ENCODE measurements at regions not wholly inside any gene's neighbourhood (a gene's known extent, or its start where the extent isn't known, plus 50 kb on each side); places are given as distances from the start of the nearest gene placed in this dataset.

DNA sequence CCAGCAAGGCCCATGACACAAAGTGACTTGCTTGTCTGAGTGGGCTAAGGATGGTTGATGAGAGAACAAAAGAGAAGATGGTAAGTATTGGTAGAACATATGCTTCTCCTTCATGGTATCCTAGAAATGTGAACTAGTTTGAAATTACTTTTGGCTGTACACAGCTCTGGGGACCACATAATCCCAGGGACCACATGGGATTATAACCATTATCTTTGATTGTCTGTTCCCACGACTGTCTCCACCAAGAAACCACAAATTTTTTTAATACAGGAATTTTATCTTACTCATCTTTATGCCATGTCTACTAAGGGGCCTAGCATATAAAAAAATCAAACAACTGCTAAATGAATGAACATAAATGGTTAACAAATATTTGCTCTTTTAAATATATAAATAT is 155.3 kb upstream of the PRICKLE2 start:
- FAIRE-seq (no peak), DNase-seq (no peak)
- Histone ChIP-seq H3K4me1 (ENCODE audit: control insufficient read depth in 2 of 3, insufficient read depth in 2 of 3, low read depth in 1 of 3, low read length in 3 of 3) (no peaks in the 10 kb centered on the region), H3K36me3 (ENCODE audit: control insufficient read depth in 2 of 3, insufficient read depth in 3 of 3, low read length in 3 of 3) (no peaks in the 10 kb centered on the region), H3K9me3 (ENCODE audit: control insufficient read depth in 2 of 3, insufficient read depth in 1 of 3, low read length in 3 of 3) (peaks cover 0 to 4% (median 2%) of the 10 kb centered on the region in 3 donors), H3K9ac (ENCODE audit: low read length in 3 of 3) (no peak overlapping the region), H3K4me3 (ENCODE audit: low read length in 3 of 3) (no peak overlapping the region), H3K27ac (ENCODE audit: low read depth in 2 of 2, low read length in 2 of 2) (no peak overlapping the region), H3K27me3 (ENCODE audit: control insufficient read depth, insufficient read depth, low read length) (no peaks in the 10 kb centered on the region)
- no peak for TF ChIP-seq CTCF (IDR thresholded peaks at IDR 0.05; ENCODE audit: borderline replicate concordance, extremely low read depth, insufficient read depth)
- intact Hi-C loops (cut with DNase I), result no loop called here

DNA sequence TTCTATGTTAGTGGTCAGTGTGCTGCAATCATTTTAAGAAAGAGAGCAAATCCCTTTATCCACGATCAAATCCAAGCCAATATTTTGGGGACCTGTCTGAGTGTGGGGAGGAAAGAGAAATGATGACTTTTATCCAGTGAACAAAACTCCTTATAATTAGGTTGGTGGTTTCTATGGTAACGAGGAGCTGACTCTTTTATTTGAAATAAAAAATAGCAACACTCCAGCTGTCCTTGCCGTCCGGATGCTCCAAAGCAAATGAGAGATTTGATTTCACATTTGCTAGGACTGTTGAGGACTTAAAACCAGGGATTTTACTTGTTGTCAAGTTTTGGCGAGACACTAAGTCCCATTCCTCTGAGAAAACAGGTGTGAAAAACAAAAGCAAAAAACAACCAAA is 154.0 kb upstream of the PRICKLE2 start:
- H3K27me3 ChIP-seq (ENCODE audit: control insufficient read depth, insufficient read depth, low read length), result no peaks in the 10 kb centered on the region
- intact Hi-C loops (cut with DNase I), result no loop called here
- H3K36me3 ChIP-seq (ENCODE audit: control insufficient read depth in 2 of 3, insufficient read depth in 3 of 3, low read length in 3 of 3), result no peaks in the 10 kb centered on the region
- no peak overlapping the region for H3K4me3 ChIP-seq (ENCODE audit: low read length in 3 of 3)
- no peak for TF ChIP-seq CTCF (IDR thresholded peaks at IDR 0.05; ENCODE audit: borderline replicate concordance, extremely low read depth, insufficient read depth)
- H3K9me3 ChIP-seq (ENCODE audit: control insufficient read depth in 2 of 3, insufficient read depth in 1 of 3, low read length in 3 of 3), result peaks cover 0 to 4% (median 3%) of the 10 kb centered on the region in 3 donors
- H3K4me1 ChIP-seq (ENCODE audit: control insufficient read depth in 2 of 3, insufficient read depth in 2 of 3, low read depth in 1 of 3, low read length in 3 of 3), result no peaks in the 10 kb centered on the region
- FAIRE-seq, result no peak
- no peak overlapping the region for H3K9ac ChIP-seq (ENCODE audit: low read length in 3 of 3)
- no peak overlapping the region for H3K27ac ChIP-seq (ENCODE audit: low read depth in 2 of 2, low read length in 2 of 2)
- DNase-seq, result peak in 1 of 5 donors; percentile 62

DNA sequence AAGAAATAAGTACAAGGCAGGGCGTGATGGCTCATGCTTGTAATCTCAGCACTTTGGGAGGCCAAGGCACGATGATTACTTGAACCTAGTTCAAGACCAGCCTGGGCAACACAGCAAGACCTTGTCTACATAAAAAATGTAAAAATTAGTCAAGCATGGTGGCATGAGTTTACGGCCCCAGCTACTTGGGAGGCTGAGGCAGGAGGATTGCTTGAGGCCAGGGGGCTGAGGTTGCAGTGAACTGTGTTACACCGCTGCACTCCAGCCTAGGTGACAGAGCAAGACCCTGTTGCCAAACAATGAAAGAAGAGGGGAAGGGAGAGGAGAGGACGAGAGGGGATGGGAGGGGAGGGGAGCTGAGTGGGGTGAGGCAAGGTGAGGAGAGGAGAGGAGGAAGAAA is 152.7 kb upstream of the PRICKLE2 start:
- no peak for TF ChIP-seq CTCF (IDR thresholded peaks at IDR 0.05; ENCODE audit: borderline replicate concordance, extremely low read depth, insufficient read depth)
- FAIRE-seq, result no peak
- H3K27ac ChIP-seq (ENCODE audit: low read depth in 2 of 2, low read length in 2 of 2), result no peak overlapping the region

DNA sequence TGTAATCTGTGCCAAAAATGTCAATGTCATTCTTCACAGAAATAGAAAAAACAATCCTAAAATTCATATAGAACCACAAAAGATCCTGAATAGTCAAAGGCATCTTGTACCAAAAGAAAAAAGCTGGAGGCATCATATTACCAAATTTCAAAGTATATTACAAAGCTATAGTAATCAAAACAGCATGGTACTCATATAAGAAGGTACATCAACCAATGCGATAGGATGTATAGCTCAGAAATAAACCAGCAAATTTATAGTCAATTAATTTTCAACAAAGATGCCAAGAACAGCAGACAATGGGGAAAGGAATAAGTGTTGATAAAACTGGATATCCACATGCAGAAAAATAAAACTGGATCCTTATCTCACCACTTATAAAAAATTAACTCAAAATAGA is 150.5 kb upstream of the PRICKLE2 start:
- Histone ChIP-seq H3K9ac (ENCODE audit: low read length in 3 of 3) (no peak overlapping the region), H3K9me3 (ENCODE audit: control insufficient read depth in 2 of 3, insufficient read depth in 1 of 3, low read length in 3 of 3) (peaks cover 0 to 4% (median 3%) of the 10 kb centered on the region in 3 donors), H3K27ac (ENCODE audit: low read depth in 2 of 2, low read length in 2 of 2) (no peak overlapping the region), H3K27me3 (ENCODE audit: control insufficient read depth, insufficient read depth, low read length) (no peaks in the 10 kb centered on the region), H3K4me3 (ENCODE audit: low read length in 3 of 3) (no peak overlapping the region), H3K4me1 (ENCODE audit: control insufficient read depth in 2 of 3, insufficient read depth in 2 of 3, low read depth in 1 of 3, low read length in 3 of 3) (no peaks in the 10 kb centered on the region), H3K36me3 (ENCODE audit: control insufficient read depth in 2 of 3, insufficient read depth in 3 of 3, low read length in 3 of 3) (no peaks in the 10 kb centered on the region)
- intact Hi-C loops (cut with DNase I), result no loop called here
- no peak for DNase-seq
- TF ChIP-seq CTCF (IDR thresholded peaks at IDR 0.05; ENCODE audit: borderline replicate concordance, extremely low read depth, insufficient read depth), result no peak
- FAIRE-seq, result no peak

More for the DNA sequence above, 152.7 kb upstream of the PRICKLE2 start:
- no peaks in the 10 kb centered on the region for H3K4me1 ChIP-seq (ENCODE audit: control insufficient read depth in 2 of 3, insufficient read depth in 2 of 3, low read depth in 1 of 3, low read length in 3 of 3)
- no peak overlapping the region for H3K4me3 ChIP-seq (ENCODE audit: low read length in 3 of 3)
- no peak for DNase-seq
- intact Hi-C loops (cut with DNase I), result no loop called here
- no peak overlapping the region for H3K9ac ChIP-seq (ENCODE audit: low read length in 3 of 3)
- H3K36me3 ChIP-seq (ENCODE audit: control insufficient read depth in 2 of 3, insufficient read depth in 3 of 3, low read length in 3 of 3), result no peaks in the 10 kb centered on the region
- H3K27me3 ChIP-seq (ENCODE audit: control insufficient read depth, insufficient read depth, low read length), result no peaks in the 10 kb centered on the region
- peaks cover 0 to 4% (median 3%) of the 10 kb centered on the region in 3 donors for H3K9me3 ChIP-seq (ENCODE audit: control insufficient read depth in 2 of 3, insufficient read depth in 1 of 3, low read length in 3 of 3)

Measured in kidney (tissue), 13 donors.